NCI-H345 treated with DMSO at 0.1 percent for 48 hours (cell line): ENCODE measurements at regions not wholly inside any gene's neighbourhood (a gene's known extent, or its start where the extent isn't known, plus 50 kb on each side); places are given as distances from the start of the nearest gene placed in this dataset.

Source experiments
- DNase-seq: peaks from one replicate; lab custom pipeline; 2025; ENCODE audit not compliant: unreplicated experiment; lab: John Stamatoyannopoulos, UW

DNA sequence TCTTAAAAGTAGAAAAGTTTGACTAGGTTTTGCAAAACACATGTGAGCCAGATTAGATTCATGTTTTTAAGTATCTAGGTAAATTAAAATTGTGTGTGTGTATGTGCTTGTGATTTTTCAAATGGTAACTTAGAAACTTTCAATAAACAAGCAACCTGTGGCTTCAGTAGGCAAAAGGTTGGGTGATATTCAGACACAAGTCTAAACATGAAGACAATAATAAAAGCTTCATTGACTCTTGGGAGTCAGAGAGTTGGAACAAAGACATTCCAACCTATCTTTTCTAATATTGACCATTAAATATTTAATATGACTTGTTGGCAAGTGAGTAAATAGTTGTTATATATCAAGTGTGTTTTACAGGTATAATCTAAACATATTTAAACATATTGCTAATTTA lies 1049.6 kb upstream of the ADGRL4 start:
- no peak for DNase-seq

DNA sequence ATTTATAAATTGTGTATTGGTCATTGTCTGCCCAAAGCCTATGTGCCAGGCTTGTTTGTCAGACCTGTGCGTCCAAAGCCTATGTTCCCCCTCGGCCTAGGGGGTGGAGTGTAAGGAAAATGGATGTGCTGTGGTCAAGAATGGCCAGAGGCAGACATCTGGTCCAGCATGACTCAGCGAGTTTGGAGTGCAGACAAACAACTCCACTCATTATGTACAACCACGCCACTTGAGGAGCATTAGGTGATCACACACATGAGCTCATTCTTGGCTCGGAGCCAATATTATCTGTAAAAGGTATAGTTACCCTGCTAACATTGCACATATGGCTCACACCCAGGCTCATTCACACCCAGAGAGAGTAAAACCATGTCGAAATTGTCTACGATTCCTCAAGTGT lies 1047.6 kb upstream of the ADGRL4 start:
- peak; percentile 96 for DNase-seq

DNA sequence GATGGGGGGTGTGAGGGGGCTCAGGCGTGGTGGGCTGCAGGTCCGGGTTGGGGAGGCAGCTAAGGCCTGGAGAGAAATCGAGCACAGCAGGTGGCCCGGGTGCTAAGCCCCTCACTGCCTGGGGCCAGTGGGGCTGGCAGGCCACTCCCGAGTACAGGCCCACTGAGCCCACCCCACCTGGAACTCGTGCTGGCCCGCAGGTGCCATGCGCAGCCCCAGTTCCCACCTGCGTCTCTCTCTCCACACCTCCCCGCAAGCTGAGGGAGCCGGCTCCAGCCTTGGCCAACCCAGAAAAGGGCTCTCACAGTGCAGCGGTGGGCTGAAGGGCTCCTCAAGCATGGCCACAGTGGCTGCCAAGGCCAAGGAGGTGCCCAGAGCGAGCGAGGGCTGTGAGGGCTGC lies 1047.1 kb upstream of the ADGRL4 start:
- no peak for DNase-seq

DNA sequence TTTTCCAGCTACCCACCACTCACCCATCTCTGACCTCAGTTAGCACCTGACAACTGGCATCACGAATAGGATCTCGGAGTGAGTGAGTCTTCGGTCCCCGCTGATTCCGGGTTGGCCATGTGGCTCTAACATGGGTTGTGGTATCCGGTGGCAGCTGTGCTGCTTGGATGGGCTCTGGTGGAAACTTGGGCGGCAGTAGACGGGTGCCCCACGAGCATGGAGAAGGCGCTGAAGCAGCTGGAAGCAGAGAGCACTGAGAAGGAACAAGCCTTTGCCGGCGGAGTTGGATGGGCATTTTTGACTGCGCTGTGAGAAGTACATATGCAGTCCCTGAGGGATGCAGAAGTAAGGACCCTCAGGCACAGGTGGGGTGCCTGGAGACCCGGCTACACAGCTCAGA lies 1044.0 kb upstream of the ADGRL4 start:
- no peak for DNase-seq

DNA sequence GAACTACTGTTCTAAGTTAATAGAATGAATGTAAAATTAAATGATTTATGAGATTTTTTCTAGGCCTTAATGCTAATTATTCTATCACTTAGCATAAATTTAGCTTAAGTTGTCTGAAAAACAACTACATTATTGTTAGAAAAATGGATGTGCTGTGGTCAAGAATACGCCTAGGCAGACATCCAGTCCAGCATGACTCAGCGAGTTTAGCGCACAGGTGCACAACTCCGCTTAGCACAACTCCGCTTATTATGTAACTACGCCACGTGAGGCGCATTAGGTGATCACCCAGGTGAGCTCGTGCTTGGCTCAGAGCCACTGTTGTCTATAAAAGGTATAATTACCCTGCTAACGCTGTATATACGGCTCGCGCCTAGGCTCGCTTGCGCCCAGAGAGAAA lies 1043.6 kb upstream of the ADGRL4 start:
- no peak for DNase-seq

DNA sequence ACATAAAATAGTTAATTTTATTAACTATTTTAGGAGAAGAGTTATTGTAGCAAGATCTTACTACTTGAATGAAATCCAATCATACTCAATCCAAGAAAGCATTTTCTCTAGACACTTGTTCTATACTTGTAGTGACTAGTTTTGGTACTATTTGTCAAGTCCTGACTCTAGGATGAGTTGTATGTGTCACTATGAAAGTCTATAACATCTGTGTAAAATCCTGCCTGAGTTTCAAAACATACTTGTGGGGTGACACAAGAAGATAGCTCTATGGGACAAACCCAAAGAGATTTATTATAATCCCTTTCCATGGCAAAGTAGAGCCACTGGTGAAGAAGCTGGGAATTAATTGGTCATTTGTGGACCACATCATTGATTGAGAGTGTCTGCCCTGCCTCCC lies 1042.2 kb upstream of the ADGRL4 start:
- no peak for DNase-seq

DNA sequence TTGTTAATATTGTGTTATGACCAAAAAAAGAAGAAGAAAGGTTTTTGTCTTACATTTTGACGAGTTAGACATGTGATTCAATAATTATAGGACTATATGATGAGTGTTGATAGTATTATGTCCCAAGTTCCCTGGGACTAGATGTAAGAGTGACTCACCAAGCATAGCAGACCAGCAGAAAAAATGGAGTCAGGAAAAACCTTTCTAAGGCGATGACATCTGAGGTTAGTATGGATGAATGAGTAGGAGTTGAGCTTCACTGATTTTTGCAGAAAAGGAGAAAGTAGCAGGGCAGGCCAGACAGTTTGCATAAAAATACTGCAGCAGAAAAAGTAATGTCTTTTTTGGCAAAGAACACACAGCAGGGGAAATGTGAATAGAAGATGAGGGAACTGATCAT lies 1041.3 kb upstream of the ADGRL4 start:
- no peak for DNase-seq

DNA sequence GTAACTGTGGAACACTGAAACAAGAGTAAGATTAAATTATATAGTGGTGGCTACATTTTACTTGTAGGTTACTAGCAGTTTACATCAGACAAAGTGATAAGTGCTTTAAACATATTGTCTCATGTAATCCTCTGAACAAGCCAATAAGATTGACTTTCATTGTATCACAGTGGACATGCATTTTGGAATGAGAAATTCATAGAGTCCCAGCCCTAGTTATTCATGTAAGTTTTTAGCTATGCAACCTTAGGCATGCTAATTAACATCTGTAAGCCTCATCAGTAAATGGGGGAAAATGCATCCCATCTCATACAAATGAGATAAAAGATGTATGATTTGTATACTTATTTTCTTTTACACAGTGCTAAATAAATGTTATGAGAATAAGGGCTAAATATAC lies 1038.1 kb upstream of the ADGRL4 start:
- no peak for DNase-seq

DNA sequence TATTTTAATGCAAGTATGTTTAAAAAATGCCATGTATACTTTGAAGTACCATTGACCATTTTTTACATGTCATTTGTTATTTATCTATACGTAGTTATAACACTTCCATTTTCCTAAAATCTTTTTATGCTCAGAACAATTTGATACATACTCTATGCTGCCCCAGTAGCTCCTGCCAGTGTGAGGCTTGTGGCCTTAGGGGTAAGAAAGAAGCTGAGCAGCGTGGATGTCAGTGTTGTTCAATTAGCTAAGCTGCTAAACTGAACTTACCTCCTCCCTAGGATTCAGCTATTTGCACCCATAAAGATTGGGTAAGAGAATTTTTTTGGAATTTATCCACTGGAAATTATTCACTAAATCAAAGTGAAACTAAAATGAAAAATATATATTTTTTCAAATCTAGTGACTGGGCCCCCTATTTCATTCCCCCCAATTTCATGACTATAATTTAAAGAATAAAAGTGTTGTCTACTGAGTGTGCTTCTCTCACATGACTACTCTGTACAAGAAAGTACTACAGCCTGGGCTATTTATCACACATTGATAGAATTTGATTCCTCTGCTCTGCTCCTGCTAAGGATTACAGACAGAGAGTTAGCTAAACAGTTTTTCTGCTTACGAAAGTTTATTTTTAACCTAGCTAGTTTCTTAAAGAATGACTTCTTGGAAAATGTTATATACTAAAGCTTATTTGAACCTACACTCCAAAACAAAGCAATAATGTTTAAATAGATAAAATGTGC lies 1030.3 kb upstream of the ADGRL4 start:
- DNase-seq: no peak

DNA sequence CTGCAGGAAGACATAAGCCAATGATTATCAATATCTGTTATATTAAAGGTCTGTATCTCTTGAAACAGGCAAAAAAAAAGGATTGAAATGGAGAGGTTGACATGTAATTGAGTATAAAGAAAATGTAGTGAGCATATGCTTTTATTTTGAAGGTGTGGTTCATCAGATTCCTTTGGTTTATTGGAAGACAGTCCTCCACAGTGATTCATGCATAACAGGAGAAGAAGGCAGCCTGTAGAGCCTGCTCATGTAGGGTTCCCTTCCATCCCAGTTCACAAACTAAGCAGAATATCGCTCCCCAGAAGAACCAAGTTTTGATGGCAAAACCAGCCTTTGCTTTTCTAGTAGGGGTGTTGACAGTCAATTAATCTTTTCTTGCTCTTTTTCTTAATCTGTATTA lies 1016.8 kb upstream of the ADGRL4 start:
- no peak for DNase-seq

DNA sequence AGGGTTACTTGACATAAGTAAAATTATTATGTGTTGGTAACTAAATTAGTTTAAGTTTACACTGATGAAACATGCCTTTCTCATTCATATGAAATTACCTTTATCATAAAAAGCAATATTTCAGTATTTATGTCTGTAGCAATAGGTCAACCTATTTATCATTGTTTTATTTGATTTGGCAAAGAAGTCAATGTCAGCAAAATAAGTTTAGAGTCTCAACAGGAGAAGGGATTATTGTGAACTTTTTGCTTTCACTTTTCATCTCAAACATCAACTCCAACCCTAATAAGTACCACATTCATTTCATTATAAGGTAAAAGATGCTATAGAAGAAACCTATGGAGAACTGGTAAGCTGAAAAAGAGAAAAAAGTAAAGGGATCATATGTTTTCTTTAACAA lies 1015.4 kb upstream of the ADGRL4 start:
- DNase-seq: no peak

DNA sequence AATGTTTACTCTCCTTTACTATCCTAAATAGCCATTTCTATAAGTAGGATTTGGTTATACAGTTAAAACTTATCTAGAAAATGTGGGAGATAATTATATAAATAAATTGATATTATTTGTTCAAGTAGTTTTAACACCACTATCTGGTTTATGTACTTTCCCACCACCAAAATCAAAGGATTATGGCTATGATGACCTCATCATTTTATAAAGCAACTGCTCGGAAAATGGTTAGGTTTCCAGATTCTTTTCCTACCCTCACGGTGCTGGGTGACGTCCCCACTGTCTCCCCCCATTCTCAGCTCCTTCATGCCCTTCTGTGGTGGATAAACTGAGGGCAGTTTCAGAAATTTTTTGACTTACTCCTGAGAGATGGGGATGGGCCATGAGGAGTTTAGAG lies 1011.8 kb upstream of the ADGRL4 start:
- no peak for DNase-seq

DNA sequence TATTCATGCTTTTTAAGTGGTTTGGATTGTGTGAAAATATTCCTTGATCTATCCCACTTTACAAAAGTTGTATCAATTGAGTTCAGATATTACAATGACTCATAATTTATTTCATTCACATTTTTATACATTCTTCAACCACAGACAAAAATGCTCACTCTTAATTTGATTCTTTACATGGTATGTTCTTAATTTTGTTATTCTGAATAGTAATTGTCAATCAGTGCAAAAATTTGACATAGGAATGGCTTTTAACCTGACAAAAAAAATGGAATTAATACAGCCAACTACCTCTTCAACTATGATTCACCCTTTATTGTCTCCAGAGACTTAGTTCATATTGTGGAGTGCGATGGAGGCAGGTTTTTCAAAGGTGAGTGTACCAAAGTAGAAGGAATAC lies 1002.4 kb upstream of the ADGRL4 start:
- no peak for DNase-seq

DNA sequence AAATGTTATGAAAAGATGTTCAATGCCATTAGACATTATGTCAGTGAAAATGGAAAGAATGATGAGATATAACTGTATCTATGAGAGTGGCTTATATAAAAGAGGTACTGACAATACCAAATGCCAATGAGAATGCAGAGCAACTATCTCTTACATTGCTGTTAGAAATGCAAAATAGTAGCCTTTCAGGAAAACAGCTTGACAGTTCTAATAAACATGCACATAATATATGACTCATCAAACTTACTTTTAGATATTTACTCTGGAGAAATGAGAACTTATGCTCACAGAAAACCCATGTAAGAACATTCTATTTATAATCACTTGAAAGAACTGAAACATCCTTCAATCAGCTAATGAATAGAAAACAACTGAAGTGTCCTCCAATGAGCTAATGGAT lies 996.7 kb upstream of the ADGRL4 start:
- no peak for DNase-seq

DNA sequence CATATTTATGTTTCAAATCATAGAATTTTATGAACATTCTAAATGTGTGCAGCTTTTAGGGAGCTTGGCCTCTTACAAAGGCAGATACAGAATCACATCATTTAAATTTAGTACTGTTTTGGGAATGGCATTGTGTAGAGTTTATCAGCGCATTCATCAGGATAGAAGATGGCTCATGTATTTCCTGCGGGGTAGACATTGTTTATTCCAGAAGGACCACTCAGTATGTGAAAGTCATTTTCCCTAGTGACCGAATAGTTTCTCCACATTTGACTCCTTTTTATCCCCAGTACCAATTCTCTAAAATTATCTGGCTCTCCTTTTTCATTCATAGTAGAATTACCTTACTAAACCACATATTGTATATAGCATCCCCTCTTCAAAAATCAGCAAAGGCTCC lies 981.9 kb upstream of the ADGRL4 start:
- no peak for DNase-seq

DNA sequence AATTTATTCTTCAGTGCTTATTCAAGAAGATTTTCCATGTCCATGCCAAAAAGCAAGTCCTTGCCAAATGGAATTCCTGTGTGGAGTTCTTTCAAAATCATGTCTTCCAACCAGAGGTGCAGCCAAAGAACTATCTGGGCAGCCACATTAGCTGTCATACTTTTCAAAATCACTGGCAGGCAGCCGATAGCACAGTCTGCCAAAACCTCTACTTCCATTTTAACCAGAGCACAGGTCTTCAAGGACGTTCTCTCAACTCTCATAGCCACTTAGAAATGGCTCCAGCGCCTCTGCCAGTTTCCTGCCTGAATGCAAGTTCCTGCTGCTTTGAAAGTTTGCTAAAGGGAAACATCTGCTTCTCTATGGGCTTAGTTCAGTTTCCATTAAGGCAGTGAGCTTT lies 975.7 kb upstream of the ADGRL4 start:
- DNase-seq: no peak

DNA sequence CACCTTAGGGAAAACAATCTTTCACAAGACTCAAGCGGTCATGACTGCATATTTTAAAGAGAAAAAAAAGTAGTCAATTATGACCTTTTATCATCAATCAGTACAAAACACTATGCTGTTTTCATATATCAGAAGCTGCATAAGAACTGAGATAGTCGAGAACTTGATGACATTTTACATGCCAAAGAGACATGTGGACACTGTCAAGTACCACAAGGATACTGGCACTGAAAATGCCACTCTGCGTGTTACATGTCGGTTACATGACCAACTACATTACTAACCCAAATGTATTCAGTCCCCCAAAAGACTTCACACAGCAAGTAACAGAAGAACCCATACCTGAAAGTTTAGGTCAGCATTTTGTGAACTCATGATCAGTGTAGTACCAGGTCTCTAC lies 975.0 kb upstream of the ADGRL4 start:
- DNase-seq: no peak

DNA sequence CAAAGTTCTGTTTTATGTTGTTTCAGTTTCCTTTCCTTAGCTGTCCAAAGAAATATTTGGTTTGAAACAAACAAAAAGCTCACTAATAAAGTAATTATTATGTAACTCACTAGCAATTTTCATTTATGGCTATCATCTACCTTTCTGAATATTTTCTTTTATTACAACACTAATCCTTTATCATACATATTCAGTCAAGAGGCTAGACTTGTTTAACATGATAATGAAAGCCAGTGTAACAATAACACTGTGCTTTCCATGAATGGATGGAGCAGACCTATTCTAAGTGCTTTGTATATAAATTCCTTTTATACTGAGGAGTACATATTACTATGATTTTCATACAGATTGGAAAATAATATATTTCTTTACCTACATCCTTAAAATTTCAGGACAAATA lies 972.8 kb upstream of the ADGRL4 start:
- DNase-seq: no peak

DNA sequence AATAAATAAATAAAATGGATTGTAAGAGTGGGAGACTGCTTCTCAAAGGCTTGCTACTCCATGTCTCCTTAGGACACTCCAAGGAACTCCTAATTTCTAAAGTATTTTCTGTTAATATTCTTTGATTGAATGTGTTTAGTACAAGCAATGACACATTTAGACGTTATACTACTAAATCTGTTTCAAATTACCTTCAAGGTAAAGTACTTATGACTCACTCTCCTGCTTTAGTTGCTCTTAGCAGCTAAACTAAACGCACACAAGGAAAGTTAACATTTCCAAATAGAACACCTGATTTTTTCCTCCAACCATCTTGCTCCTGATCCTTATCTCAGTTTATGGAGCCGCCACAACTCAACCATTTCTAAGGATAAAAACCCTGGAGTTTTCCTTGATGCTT lies 969.8 kb upstream of the ADGRL4 start:
- no peak for DNase-seq

DNA sequence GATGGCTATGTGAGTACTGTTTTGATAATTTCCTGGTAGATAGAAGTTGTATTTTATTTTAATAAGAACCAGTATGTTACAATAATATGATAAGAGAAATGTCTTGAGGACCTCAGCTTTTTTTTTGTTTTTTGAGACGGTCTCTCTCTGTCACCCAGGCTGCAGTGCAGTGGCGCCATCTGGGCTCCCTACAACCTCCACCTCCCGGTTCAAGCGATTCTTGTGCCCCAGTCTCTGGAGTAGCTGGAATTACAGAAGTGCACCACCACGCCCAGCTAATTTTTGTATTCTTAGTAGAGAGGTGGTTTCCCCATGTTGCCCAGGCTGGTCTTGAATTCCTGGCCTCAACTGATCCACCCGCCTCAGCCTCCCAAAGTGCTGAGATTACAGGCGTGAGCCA lies 968.1 kb upstream of the ADGRL4 start:
- no peak for DNase-seq

DNA sequence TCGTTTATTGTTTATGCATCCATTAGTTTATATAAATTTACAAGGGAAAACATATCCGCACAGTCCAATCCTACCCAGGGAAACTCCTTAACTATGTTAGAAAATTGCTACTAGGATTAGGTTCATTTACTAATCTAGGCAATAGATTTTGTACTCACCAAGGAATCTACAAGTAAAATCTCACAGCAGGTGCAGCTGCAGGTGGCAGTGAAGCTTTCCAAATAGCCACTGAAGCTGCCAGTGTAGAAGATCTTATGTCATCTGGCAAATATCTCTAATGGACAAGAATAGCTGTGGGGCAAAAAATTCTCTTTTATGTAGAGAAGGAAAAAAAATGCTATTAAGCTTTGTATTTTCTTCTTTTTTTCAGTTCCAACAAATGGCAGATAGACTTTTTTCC lies 963.4 kb upstream of the ADGRL4 start:
- DNase-seq: no peak

DNA sequence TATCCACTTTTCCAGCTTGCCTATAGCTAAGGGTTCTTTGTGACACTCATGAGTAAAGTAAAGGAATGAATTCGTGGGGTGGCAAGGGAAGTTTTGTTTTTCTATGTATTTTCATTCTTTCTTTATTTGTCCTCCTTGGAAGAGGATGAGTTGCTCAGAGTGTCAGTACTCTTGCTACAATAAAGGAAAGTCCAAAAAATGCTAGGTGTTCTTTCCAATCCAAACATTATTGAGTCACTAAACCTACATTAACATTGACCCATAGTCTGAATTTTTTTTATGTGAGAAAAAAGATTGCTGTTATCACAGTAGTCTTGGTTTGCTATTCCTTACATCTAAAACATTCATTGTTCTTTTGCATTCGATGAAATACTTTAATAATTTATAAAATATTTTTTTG lies 959.9 kb upstream of the ADGRL4 start:
- DNase-seq: no peak

DNA sequence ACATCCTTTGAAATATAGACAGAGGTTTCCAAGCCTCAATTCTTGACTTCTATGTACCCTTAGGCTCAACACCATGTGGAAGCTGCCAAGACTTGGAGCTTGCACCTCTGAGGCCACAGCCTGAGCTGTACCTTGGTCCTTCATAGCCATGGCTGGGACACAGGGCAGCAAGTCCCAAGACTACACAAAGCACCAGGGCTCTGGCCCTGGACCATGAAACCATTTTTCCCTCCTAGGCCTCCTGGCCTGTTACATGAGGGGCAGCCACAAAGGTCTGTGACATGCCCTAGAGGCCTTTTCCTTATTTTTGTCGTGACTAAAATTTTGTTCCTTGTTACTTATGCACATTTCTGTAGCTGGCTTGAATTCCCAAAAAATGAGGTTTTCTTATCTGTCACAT lies 953.1 kb upstream of the ADGRL4 start:
- DNase-seq: no peak

DNA sequence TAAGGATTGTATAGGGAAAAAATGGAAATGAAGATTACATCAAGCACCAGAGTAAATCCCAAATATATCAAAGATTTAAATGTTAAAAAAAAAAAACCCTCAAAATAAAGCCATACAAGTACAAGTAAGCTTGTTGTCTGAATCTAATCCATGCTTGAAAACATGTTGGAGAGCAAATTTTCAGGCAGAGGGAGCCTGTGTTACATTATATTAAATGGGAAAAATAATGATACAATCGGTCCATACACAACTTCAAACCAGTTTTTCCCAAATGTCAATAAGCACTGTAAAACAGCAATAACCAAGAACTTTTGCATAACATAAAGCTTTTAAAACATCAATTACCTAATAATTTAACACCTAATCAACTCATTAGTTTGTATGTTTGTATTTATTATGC lies 949.4 kb upstream of the ADGRL4 start:
- DNase-seq: no peak
